A549 (cell line): ENCODE measurements at regions not wholly inside any gene's neighbourhood (a gene's known extent, or its start where the extent isn't known, plus 50 kb on each side); places are given as distances from the start of the nearest gene placed in this dataset.

Source experiments
- CBX8 ChIP-seq: fragments of 200-600 bp; sonication (generic); IDR thresholded peaks from 2 replicates; pipeline ENCODE4 v1.6.1; 2016
- CTCF ChIP-seq: fragments of >200 bp; sonication (Bioruptor Twin); formaldehyde crosslinking; IDR thresholded peaks from 3 replicates; pipeline ENCODE4 v1.5.1; 2016
- EP300 ChIP-seq, 2 experiments: fragments of >200 bp; sonication (Bioruptor Twin); formaldehyde crosslinking; IDR thresholded peaks; 2 replicates in 1 of 2; 3 replicates in 1 of 2; pipeline ENCODE4 v1.6.1; 2016 to 2017
- ESRRA ChIP-seq: fragments of 150-350 bp; IDR thresholded peaks from 2 replicates; pipeline ENCODE4 v1.6.1; 2014; ENCODE audit warnings: mild to moderate bottlenecking, low read length, borderline replicate concordance
- FOSL2 ChIP-seq, 2 experiments: fragments of 450-650 bp in 1 of 2; fragments of >200 bp in 1 of 2; sonication (Bioruptor Twin) in 1 of 2; formaldehyde crosslinking; IDR thresholded peaks; 2 replicates each; pipeline versions ENCODE4 v1.5.0 to v1.6.1; 2016 to 2020; ENCODE audit warnings: mild to moderate bottlenecking in 1 of 2, moderate library complexity in 1 of 2
- MAFK ChIP-seq: fragments of 450-650 bp; IDR thresholded peaks from 2 replicates; pipeline ENCODE4 v1.6.1; 2014; ENCODE audit not compliant: partially characterized antibody
- MAX ChIP-seq: IDR thresholded peaks from 2 replicates; pipeline ENCODE4 v1.6.1; 2012
- MAZ ChIP-seq: fragments of 150-350 bp; IDR thresholded peaks from 2 replicates; pipeline ENCODE4 v1.6.1; 2014; ENCODE audit warnings: antibody characterized with exemption, low read depth, low read length, borderline replicate concordance
- NR3C1 ChIP-seq: fragments of >200 bp; sonication (Bioruptor Twin); formaldehyde crosslinking; IDR thresholded peaks from 3 replicates; pipeline ENCODE4 v1.6.1; 2017
- POLR2A ChIP-seq: IDR thresholded peaks from 2 replicates; pipeline ENCODE4 v1.6.1; 2012; ENCODE audit warnings: mild to moderate bottlenecking, low read length

DNA sequence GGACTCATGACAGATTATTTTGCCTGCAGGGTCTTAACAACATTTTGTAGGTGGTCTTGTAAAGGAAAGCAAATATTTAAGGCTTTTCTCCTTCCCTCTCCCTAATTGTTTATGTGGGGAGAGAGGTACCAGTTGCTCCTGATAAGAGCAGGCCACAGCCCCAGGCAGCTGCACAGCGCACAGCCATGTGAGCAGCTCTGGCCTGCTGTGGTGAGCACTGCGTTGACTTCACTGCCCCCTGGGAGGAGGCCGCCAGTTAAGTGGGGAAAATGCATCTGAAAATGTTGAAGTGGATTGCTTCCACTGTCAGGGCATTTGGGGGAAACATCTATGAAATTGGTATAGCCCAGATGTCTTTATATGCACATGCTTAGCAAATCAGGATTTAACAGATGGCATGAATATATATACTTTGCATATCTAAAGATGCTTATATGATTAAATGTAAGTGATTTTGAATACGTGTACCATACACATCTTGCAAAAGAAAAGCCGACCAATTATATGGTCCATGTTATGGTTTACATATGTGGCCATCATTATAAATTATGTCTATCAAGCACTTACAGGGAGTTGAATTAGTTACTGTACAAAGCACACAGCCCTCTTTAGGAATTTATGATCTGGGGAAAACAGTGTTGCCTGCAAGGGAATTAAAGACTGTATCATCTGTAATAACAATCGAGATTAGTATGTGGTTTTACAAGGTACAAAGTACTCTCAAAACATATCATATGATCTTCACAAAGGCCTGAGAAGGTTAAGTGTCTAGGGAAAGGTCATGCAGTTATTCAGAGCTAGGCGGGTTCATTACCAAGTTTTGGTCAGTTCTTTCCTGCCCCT lies 132.1 kb downstream of the RHOU start:
- TF ChIP-seq CTCF: no peak
- no peak for TF ChIP-seq POLR2A
- TF ChIP-seq MAZ: no peak
- no peak for TF ChIP-seq FOSL2 (IDR thresholded peaks at IDR 0.05)
- no peak for TF ChIP-seq FOSL2 (CRISPR knock-in tag; IDR thresholded peaks at IDR 0.05)
- TF ChIP-seq ESRRA: no peak
- no peak for TF ChIP-seq CBX8
- no peak for TF ChIP-seq NR3C1
- no peak for TF ChIP-seq EP300 (IDR thresholded peaks at IDR 0.05)
- no peak for TF ChIP-seq MAX
- TF ChIP-seq MAFK: no peak
